CD4-positive, alpha-beta T cell treated with Interleukin-15 for 1 hour (primary cell): ENCODE measurements at regions not wholly inside any gene's neighbourhood (a gene's known extent, or its start where the extent isn't known, plus 50 kb on each side); places are given as distances from the start of the nearest gene placed in this dataset.

ENCODE experiments used
- DNase-seq: peaks from one replicate; pipeline ENCODE4 v3.0.0-alpha.2; 2020

DNA sequence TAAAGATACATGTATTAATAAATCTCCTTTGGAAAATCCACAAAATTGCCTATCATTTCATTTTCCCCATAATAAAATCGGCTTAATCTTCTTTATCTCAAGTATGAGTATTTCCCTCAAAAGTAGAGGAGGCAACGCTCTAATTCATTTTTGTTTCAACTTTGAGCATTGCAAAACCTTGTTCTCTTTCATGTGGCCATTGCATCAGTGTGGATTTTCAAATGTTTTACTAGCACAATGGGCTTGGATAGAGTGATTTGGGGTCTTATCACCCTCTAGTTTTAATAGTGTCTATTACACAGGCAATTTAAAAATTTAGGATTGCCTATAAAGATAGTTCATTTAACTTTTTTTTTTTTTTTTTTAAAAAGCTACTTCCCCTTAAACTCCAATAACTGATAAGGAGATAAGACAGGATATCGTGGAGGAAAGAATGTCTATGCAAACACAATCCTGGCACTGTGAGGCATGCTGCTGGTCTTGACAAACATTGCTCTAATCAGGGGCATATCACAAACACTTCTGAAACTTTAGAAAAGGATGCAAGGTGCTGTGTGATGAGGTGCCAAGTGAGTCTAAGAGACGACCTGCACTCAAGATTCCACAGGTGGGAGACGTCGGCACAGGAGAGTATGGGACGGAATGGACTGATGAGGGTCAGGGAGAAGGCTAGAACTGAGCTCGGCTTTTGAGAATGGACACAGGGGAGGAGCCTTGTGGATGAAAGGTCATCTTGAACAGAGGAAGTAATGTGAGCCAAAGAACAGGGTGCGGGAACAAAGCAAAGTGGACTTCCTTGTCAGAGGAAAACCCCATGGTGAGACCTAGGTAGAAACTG is 199.7 kb downstream of the IRS2 start:
- no peak for DNase-seq

DNA sequence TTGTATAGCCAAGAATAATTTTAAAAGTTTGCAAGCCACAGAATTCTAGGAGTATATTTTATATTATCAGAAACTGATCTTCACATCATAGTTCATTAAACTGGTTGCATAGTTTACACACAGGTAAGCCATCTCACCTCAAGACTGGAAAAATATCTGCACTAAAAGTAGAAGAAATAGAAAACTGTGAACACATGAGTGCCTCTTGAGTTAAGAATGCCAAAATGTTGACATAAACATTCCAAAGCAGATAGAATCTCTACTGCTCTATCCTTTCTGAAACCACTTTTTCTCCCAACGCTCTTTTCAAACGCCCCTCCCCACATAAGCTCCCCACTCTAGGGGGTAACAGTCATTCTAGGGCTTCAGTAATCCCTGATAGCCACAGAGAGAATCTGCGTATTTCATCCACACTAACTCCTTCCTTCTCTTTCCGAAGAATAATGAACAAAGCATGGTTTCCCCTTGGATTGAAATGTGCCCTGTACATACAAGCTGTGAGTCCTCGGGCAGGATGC is 201.5 kb downstream of the IRS2 start:
- DNase-seq: no peak

- DNase-seq: no peak
These were observed 209.1 kb downstream of the IRS2 start for GRCh38 chr13:109577191-109577700.

GRCh38 chr13:109576331-109576813 is 210.0 kb downstream of the IRS2 start:
- DNase-seq: no peak

GRCh38 chr13:109575821-109576220 is 210.6 kb downstream of the IRS2 start:
- DNase-seq: no peak

- no peak for DNase-seq
These were observed 214.0 kb downstream of the IRS2 start for GRCh38 chr13:109572389-109572788.

- DNase-seq: peak; percentile 20
These were observed 216.2 kb downstream of the IRS2 start for GRCh38 chr13:109569958-109570711.

GRCh38 chr13:109568339-109568818 is 218.0 kb downstream of the IRS2 start:
- no peak for DNase-seq

GRCh38 chr13:109567315-109567714 is 219.1 kb downstream of the IRS2 start:
- DNase-seq: no peak

GRCh38 chr13:109565877-109566276 is 220.5 kb downstream of the IRS2 start:
- no peak for DNase-seq

DNA sequence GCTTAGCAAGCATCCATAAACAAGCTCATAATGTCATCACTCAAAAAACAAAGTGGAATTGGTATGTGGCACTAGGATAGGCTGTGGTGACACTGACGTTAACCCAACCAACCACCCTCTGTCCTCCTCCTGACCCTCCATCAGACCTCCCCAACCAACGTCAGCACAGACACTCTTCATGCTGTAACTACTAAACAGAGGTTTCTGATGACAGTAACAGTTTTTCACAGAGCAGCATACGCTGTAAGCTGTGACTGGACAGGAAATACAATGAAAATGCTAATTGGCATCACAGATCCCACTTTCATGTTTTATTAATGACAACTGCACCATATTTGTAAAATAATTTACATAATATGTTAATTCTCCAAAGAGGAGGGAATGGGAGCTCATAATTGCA is 238.0 kb downstream of the IRS2 start:
- no peak for DNase-seq

GRCh38 chr13:109547942-109548341 is 238.4 kb downstream of the IRS2 start:
- no peak for DNase-seq

DNA sequence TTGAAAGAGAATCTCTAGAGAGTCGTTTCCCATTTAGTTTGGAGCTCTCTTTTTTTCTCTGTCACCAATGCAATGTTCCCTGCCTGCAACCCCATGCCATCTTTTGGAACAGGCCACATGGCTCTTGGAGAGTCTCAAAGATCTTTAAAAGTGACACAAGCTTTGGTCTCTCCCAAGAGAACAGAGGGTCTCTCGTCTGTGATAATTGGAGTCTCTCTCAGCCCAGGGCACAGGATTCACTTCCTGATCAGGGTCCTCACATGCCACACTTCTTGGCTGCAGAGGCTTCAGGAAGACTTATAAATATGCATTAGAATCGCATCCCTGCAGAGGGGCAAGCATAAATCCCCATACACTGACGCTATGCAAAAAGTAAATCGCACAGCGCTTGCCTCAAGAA is 240.5 kb downstream of the IRS2 start:
- no peak for DNase-seq

DNA sequence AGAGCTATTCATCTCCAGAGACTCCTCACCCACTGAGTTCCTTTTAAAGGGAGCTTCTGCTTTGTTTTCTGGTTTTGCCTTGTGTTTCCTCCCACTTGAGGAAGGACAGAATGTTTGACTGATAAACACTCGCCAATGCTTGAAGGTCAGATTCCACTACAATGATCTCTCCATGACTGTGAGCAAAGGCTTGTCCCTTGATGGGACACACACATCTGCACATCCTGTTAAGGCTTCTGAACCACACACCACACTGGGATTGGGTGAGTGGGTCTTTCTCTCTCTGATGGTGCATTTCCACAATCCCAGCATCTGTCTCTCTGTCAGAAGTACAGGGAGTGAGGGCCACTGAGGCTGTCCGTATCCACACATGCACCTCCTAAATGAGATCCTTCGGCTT is 245.3 kb downstream of the IRS2 start:
- DNase-seq: no peak

DNA sequence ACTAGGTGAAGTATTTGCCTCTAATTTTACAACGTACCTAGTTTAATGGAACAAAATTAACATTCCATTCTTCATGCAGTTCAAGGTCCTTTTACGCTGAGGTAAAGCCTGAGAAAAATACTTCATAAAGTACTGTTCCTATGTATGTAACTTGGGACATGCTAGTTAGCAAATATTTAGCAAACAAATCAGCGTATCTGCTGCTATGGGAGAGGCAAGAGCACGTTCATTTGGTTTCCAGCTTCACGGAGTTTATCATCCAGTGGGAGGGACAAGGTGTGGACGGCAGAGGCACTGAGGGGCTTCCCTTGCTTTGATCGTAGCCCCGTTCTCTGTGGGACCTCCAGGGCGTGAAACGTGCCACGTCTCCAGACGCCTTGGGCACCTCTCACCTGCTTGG is 248.8 kb downstream of the IRS2 start:
- no peak for DNase-seq

GRCh38 chr13:109533350-109533749 is 253.0 kb downstream of the IRS2 start:
- DNase-seq: no peak

- no peak for DNase-seq
These were observed 256.4 kb downstream of the IRS2 start for GRCh38 chr13:109529964-109530363.

DNA sequence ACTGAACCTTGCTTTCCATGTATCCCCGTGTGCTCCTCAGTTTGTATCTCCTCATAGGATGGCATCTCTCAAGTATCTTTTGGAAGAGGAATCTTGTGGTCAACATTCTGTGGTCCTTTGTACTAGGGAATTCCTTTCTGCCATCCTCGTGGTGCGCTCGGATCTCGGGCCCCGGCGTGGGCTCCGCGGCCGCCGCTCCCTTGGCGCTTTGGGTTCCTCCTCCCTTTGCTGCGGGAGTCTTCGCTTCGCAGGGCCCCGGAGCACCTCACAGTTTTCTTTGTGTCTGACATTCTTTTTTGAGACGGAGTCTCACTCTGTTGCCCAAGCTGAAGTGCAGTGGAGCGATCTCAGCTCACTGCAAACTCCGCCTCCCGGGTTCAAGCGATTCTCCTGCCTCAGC is 264.7 kb downstream of the IRS2 start:
- no peak for DNase-seq

- DNase-seq: no peak
These were observed 268.9 kb downstream of the IRS2 start for GRCh38 chr13:109517517-109517916.

GRCh38 chr13:109516186-109516585 is 270.2 kb downstream of the IRS2 start:
- DNase-seq: no peak

GRCh38 chr13:109510013-109510412 is 276.4 kb downstream of the IRS2 start:
- no peak for DNase-seq

DNA sequence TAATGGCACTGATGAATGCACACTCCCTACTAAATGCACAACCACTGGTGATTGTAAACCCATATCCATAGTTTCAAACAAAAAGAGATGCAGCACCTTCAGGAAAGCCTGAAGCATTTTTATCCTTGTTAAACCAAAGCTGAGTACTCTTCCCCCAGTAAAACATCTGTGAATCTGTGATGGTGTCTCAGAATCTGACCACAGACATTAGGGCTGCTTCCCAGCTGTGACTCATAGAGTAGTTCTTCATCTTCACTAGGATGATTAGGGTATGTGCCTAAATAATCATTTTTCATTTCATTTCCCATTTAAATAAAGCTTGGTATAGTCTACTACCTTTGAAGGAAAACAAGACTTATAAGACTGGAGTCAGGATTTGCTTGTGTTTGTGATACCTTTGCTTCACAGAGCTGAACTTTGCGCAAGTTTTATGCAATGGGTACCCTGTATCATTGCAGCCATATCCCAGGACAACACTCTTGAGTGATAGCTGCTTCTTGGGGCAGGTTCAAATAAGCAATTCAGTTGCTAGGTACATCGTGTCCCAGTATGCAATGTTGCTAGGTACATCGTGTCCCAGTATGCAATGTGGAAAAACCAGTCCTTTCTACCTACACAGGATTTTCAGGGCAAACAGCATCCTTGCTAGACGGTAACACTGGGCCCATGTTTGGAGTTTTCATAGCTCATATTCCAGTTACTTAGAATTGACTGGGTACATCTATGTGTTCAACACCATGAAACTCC is 277.1 kb downstream of the IRS2 start:
- DNase-seq: no peak
